A673 (cell line): ENCODE measurements at regions not wholly inside any gene's neighbourhood (a gene's known extent, or its start where the extent isn't known, plus 50 kb on each side); places are given as distances from the start of the nearest gene placed in this dataset.
"Not testable (repeated sequence)": the region's sequence is repeated elsewhere in the genome, so short reads cannot be mapped to it uniquely, and the experiment has no call there.

Source experiments
- BruUV-seq: library from RNA; stranded (reverse); fragments of 400-500 nt; replicated peaks from 2 replicates; lab custom pipeline; 2021; lab: Mats Ljungman, UMichigan
- CTCF ChIA-PET: fragments of 300-600 bp; sonication (Branson Sonifier 250); formaldehyde crosslinking; loops from one replicate; lab custom pipeline; 2022; ENCODE audit warnings: antibody characterized with exemption; lab: Charles Lee
- POLR2A ChIA-PET: fragments of 300-600 bp; sonication (Branson Sonifier 250); formaldehyde crosslinking; loops from one replicate; lab custom pipeline; 2022; ENCODE audit warnings: antibody characterized with exemption; ENCODE audit not compliant: low non-redundant PET; lab: Charles Lee
- DNase-seq: peaks from one replicate; pipeline ENCODE4 v3.0.0-alpha.2; 2015; ENCODE audit warnings: low spot score
- H3K27ac ChIP-seq: fragments of 200-600 bp; sonication (generic); 2 replicates; pipeline ENCODE4 v1.5.1; 2016; ENCODE audit warnings: mixed run types, low read depth, mild to moderate bottlenecking, mixed read lengths, antibody characterized with exemption, low read length; ENCODE audit not compliant: poor library complexity, severe bottlenecking
- H3K27me3 ChIP-seq: fragments of 200-600 bp; sonication (generic); replicated peaks from 2 replicates; pipeline ENCODE4 v1.6.1; 2017; ENCODE audit warnings: mixed run types, low read depth, mild to moderate bottlenecking, mixed read lengths, antibody characterized with exemption, low read length; ENCODE audit not compliant: insufficient read depth, poor library complexity
- H3K36me3 ChIP-seq: fragments of 200-600 bp; sonication (generic); 2 replicates; pipeline ENCODE4 v1.6.1; 2016; ENCODE audit warnings: mixed run types, mild to moderate bottlenecking, mixed read lengths, antibody characterized with exemption, low read length; ENCODE audit not compliant: insufficient read depth, poor library complexity, severe bottlenecking
- H3K4me1 ChIP-seq: fragments of 200-600 bp; sonication (generic); 2 replicates; pipeline ENCODE4 v1.6.1; 2017; ENCODE audit warnings: mixed run types, mild to moderate bottlenecking, mixed read lengths, antibody characterized with exemption, low read length; ENCODE audit not compliant: insufficient read depth, poor library complexity, severe bottlenecking
- H3K4me3 ChIP-seq: fragments of 200-600 bp; sonication (generic); 2 replicates; pipeline ENCODE4 v1.5.1; 2016; ENCODE audit warnings: low read depth, mixed run types, mild to moderate bottlenecking, mixed read lengths, low read length; ENCODE audit not compliant: poor library complexity, severe bottlenecking
- H3K9me3 ChIP-seq: fragments of 200-600 bp; sonication (generic); 2 replicates; pipeline ENCODE4 v1.6.1; 2016; ENCODE audit warnings: mixed run types, low read depth, mild to moderate bottlenecking, mixed read lengths, antibody characterized with exemption, low read length; ENCODE audit not compliant: poor library complexity, severe bottlenecking
- EZH2 ChIP-seq: fragments of 200-600 bp; sonication (generic); IDR thresholded peaks from 2 replicates; pipeline ENCODE4 v1.6.1; 2017; ENCODE audit warnings: borderline replicate concordance, low read depth, mild to moderate bottlenecking, mixed read lengths, antibody characterized with exemption, low read length; ENCODE audit not compliant: poor library complexity, severe bottlenecking
- intact Hi-C: fragments of 100-400 bp; cut with micrococcal nuclease; formaldehyde crosslinking; loops from one replicate; pipeline ENCODE4 v1.10.0; 2022; ENCODE audit not compliant: unreplicated experiment
- TF ChIP-seq, protein P1 (sequence below): fragments of 300-800, 200-600 bp; sonication (generic); conservative IDR thresholded peaks from 2 replicates; pipeline ENCODE4 v1.5.1; 2017; ENCODE audit warnings: low read depth, mild to moderate bottlenecking, antibody characterized with exemption, low read length, moderate library complexity, mixed read lengths

DNA sequence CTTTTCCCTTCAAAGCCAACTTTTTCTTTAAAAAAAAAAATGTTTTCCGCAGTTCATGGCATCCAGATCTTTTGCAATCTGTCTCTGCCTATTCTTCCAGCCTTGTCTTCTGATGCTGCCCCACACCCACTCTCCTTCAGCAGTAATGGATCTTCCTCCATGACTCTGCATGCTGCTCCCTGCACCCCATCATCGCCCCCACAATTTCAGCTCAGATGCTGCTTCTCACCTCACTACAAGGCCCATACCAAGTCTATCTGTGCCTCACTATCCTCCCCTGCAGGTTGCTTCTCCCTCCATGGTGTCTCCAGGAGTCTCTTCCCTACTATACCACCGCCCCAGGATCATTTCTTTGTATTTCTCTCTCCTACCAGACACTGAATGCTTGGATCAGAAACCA lies 260.6 kb downstream of the ANAPC1 start:
- no TSS peak for BruUV-seq
- peaks cover 2% of the 10 kb centered on the region for H3K27me3 ChIP-seq
- no peak for DNase-seq
- CTCF ChIA-PET: no interaction called here
- H3K27ac ChIP-seq: no peak overlapping the region
- intact Hi-C loops: loop anchor here (10.0 kb wide), 1 partner anchor 71 kb away; no protein-coding TSS in a partner anchor
- peaks cover 10% of the 10 kb centered on the region for H3K9me3 ChIP-seq
- H3K4me1 ChIP-seq: peaks cover 14% of the 10 kb centered on the region
- TF ChIP-seq, protein P1, sequence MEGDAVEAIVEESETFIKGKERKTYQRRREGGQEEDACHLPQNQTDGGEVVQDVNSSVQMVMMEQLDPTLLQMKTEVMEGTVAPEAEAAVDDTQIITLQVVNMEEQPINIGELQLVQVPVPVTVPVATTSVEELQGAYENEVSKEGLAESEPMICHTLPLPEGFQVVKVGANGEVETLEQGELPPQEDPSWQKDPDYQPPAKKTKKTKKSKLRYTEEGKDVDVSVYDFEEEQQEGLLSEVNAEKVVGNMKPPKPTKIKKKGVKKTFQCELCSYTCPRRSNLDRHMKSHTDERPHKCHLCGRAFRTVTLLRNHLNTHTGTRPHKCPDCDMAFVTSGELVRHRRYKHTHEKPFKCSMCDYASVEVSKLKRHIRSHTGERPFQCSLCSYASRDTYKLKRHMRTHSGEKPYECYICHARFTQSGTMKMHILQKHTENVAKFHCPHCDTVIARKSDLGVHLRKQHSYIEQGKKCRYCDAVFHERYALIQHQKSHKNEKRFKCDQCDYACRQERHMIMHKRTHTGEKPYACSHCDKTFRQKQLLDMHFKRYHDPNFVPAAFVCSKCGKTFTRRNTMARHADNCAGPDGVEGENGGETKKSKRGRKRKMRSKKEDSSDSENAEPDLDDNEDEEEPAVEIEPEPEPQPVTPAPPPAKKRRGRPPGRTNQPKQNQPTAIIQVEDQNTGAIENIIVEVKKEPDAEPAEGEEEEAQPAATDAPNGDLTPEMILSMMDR: no peak
- H3K4me3 ChIP-seq: no peak overlapping the region
- H3K36me3 ChIP-seq: no peaks in the 10 kb centered on the region
- POLR2A ChIA-PET: no interaction called here

DNA sequence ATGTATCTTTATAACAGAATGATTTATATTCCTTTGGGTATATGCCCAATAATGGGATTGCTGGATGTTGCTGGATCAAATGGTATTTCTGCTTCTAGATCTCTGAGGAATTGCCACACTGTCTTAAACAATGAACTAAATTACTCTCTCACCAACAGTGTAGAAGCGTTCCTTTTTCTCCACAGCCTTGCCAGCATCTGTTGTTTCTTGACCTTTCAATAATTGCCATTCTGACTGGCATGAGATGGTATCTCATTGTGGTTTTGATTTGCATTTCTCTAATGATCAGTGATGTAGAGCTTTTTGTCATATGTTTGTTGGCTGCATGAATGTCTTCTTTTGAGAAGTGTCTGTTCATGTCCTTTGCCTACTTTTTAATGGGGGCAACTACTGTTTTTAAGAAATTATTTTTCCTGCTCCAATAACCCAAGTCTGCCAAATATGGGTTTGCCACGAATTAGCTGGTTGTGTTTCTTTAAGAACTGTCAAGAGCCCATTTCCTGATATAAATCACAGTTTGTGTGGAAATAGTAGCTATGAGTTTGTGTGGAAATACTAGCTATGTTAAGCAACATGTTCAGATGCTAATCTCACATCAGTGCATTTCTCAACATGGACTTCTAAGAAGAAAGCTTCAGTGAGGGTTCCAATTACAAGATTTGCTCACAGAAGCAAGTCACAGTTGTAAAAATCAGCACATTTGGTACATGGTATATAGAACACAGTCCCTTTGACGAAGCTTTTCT lies 259.4 kb downstream of the ANAPC1 start:
- DNase-seq: peak; percentile 94
- peaks cover 2% of the 10 kb centered on the region for H3K27me3 ChIP-seq
- peak overlapping the region; percentile 17 for H3K27ac ChIP-seq
- TF ChIP-seq EZH2: no peak
- TF ChIP-seq, protein P1: no peak
- no TSS peak for BruUV-seq
- peaks cover 12% of the 10 kb centered on the region for H3K9me3 ChIP-seq
- CTCF ChIA-PET: interaction anchor here (0.6 kb wide), 1 partner anchor 506 kb away, joined by 3 read pairs; no protein-coding TSS in a partner anchor
- H3K4me1 ChIP-seq: peaks cover 14% of the 10 kb centered on the region
- no peak overlapping the region for H3K4me3 ChIP-seq
- POLR2A ChIA-PET: interaction anchor here (0.6 kb wide), 1 partner anchor 941 kb away, joined by 3 read pairs; no protein-coding TSS in a partner anchor
- intact Hi-C loops: loop anchor here (10.0 kb wide), 1 partner anchor 70 kb away; no protein-coding TSS in a partner anchor
- no peaks in the 10 kb centered on the region for H3K36me3 ChIP-seq

DNA sequence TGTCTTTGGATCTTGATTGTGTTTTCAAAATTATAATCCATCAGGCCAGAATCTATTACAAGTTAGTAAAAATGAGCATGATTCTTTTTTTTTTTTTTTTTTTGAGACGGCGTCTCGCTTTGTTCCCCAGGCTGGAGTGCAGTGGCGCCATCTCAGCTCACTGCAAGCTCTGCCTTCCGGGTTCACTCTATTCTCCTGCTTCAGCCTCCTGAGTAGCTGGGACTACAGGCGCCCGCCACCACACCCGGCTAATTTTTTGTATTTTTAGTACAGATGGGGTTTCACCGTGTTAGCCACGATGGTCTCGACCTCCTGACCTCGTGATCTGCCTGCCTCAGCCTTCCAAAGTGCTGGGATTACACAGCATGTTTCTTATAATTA lies 258.8 kb downstream of the ANAPC1 start:
- CTCF ChIA-PET, BruUV-seq, DNase-seq, H3K27me3 ChIP-seq, H3K36me3 ChIP-seq, H3K4me3 ChIP-seq: not testable (repeated sequence)
- intact Hi-C loops: loop anchor here (10.0 kb wide), 1 partner anchor 70 kb away; no protein-coding TSS in a partner anchor
- POLR2A ChIA-PET: interaction anchor here (0.6 kb wide), 1 partner anchor 942 kb away, joined by 3 read pairs; no protein-coding TSS in a partner anchor
- peaks cover 14% of the 10 kb centered on the region for H3K4me1 ChIP-seq
- peaks cover 17% of the 10 kb centered on the region for H3K9me3 ChIP-seq
- peak overlapping the region; percentile 17 for H3K27ac ChIP-seq
